ENCODE measurements at regions not wholly inside any gene's neighbourhood (a gene's known extent, or its start where the extent isn't known, plus 50 kb on each side); places are given as distances from the start of the nearest gene placed in this dataset.
"Not testable (repeated sequence)": the region's sequence is repeated elsewhere in the genome, so short reads cannot be mapped to it uniquely, and the experiment has no call there.

GRCh38 chr4:123674762-123675465 lies 278.3 kb downstream of the SPRY1 start:
- DNase-seq = no peak
- Histone ChIP-seq H3K4me1 (peaks cover 0 to 28% (median 3%) of the 10 kb centered on the region in 3 donors), H3K27me3 (no peaks in the 10 kb centered on the region), H3K4me3 (no peak overlapping the region), H3K36me3 (no peaks in the 10 kb centered on the region), H3K9me3 (no peaks in the 10 kb centered on the region), H3K27ac (peak overlapping the region in 3 of 4 donors; percentile 30 to 54 (median 38))
- no peak for TF ChIP-seq POLR2A (IDR thresholded peaks at IDR 0.05)
- no peak for TF ChIP-seq CTCF (IDR thresholded peaks at IDR 0.05)
- intact Hi-C loops (cut with DNase I) = no loop called here
- 77 to 79% methylated on average over 5 of the region's 5 CpGs for WGBS, 2 donors

GRCh38 chr4:123675567-123675966 lies 279.0 kb downstream of the SPRY1 start:
- H3K36me3 ChIP-seq = no peaks in the 10 kb centered on the region
- H3K27me3 ChIP-seq = no peaks in the 10 kb centered on the region
- no peak for TF ChIP-seq CTCF (IDR thresholded peaks at IDR 0.05)
- no peak for TF ChIP-seq POLR2A (IDR thresholded peaks at IDR 0.05)
- 60 to 71% methylated on average over 1 of the region's 1 CpG for WGBS, 2 donors
- intact Hi-C loops (cut with DNase I) = no loop called here
- H3K9me3 ChIP-seq = no peaks in the 10 kb centered on the region
- H3K4me1 ChIP-seq = peaks cover 0 to 28% (median 3%) of the 10 kb centered on the region in 3 donors
- no peak for DNase-seq
- H3K4me3 ChIP-seq = peak overlapping the region in 1 of 4 donors; percentile 14
- peak overlapping the region in 3 of 4 donors; percentile 30 to 54 (median 38) for H3K27ac ChIP-seq

- intact Hi-C loops (cut with DNase I) = no loop called here
- Histone ChIP-seq H3K4me1 (peaks cover 0 to 28% (median 3%) of the 10 kb centered on the region in 3 donors), H3K4me3 (no peak overlapping the region), H3K9me3 (no peaks in the 10 kb centered on the region), H3K27ac (peak overlapping the region in 3 of 4 donors; percentile 30 to 54 (median 38)), H3K36me3 (no peaks in the 10 kb centered on the region), H3K27me3 (no peaks in the 10 kb centered on the region)
- TF ChIP-seq CTCF (IDR thresholded peaks at IDR 0.05) (no peak), POLR2A (IDR thresholded peaks at IDR 0.05) (no peak)
- DNase-seq = no peak
- WGBS, 2 donors = 80 to 84% methylated on average over 5 of the region's 5 CpGs
Measured at GRCh38 chr4:123676071-123676889, 279.7 kb downstream of the SPRY1 start.

GRCh38 chr4:123676890-123677229 lies 280.3 kb downstream of the SPRY1 start:
- Histone ChIP-seq H3K27ac (no peak overlapping the region), H3K4me1 (peaks cover 0 to 28% (median 3%) of the 10 kb centered on the region in 3 donors), H3K9me3 (no peaks in the 10 kb centered on the region), H3K36me3 (no peaks in the 10 kb centered on the region), H3K4me3 (no peak overlapping the region), H3K27me3 (no peaks in the 10 kb centered on the region)
- no peak for TF ChIP-seq CTCF (IDR thresholded peaks at IDR 0.05)
- no peak for TF ChIP-seq POLR2A (IDR thresholded peaks at IDR 0.05)
- WGBS, 2 donors = 69 to 74% methylated on average over 7 of the region's 7 CpGs
- no peak for DNase-seq
- intact Hi-C loops (cut with DNase I) = no loop called here

GRCh38 chr4:123682931-123683330 lies 286.3 kb downstream of the SPRY1 start:
- Histone ChIP-seq H3K27me3 (no peaks in the 10 kb centered on the region), H3K9me3 (no peaks in the 10 kb centered on the region), H3K4me3 (no peak overlapping the region), H3K36me3 (no peaks in the 10 kb centered on the region), H3K4me1 (no peaks in the 10 kb centered on the region), H3K27ac (no peak overlapping the region)
- TF ChIP-seq POLR2A (IDR thresholded peaks at IDR 0.05) (no peak), CTCF (IDR thresholded peaks at IDR 0.05) (no peak)
- WGBS, 2 donors = 73 to 87% methylated on average over 2 of the region's 2 CpGs
- intact Hi-C loops (cut with DNase I) = no loop called here
- DNase-seq = no peak

- WGBS, 2 donors = no CpG with 5 or more reads among the region's 26 CpGs
- intact Hi-C loops (cut with DNase I); DNase-seq: not testable (repeated sequence)
Measured at GRCh38 chr4:123684937-123685336, 288.3 kb downstream of the SPRY1 start.

GRCh38 chr4:123695531-123695930 lies 298.9 kb downstream of the SPRY1 start:
- H3K27me3 ChIP-seq; H3K9me3 ChIP-seq; H3K4me3 ChIP-seq; H3K27ac ChIP-seq; DNase-seq; intact Hi-C loops (cut with DNase I); H3K36me3 ChIP-seq: not testable (repeated sequence)
- WGBS, 2 donors = 88 to 94% methylated on average over 2 of the region's 2 CpGs
- peaks cover 0 to 10% (median 6%) of the 10 kb centered on the region in 3 donors for H3K4me1 ChIP-seq

More at GRCh38 chr4:123684937-123685336, 288.3 kb downstream of the SPRY1 start:
- peaks cover 0 to 12% (median 8%) of the 10 kb centered on the region in 3 donors for H3K9me3 ChIP-seq
- not testable (repeated sequence) for H3K36me3 ChIP-seq, H3K27ac ChIP-seq, H3K27me3 ChIP-seq, H3K4me3 ChIP-seq, H3K4me1 ChIP-seq

Measured in esophagus squamous epithelium (tissue), 5 donors.